ENCODE measurements at regions not wholly inside any gene's neighbourhood (a gene's known extent, or its start where the extent isn't known, plus 50 kb on each side); places are given as distances from the start of the nearest gene placed in this dataset.

GRCh38 chr2:184041777-184042176 lies 556.6 kb upstream of the ZNF804A start:
- TF ChIP-seq CTCF (conservative IDR thresholded peaks at IDR 0.05; ENCODE audit: low read depth, low read length) (no peak), EZH2phosphoT487 (IDR thresholded peaks at IDR 0.05; ENCODE audit: borderline replicate concordance, low read length) (no peak), EZH2 (IDR thresholded peaks at IDR 0.05; ENCODE audit: low read length, unreplicated experiment) (no peak)
